Keratinocyte (primary cell): ENCODE measurements at regions not wholly inside any gene's neighbourhood (a gene's known extent, or its start where the extent isn't known, plus 50 kb on each side); places are given as distances from the start of the nearest gene placed in this dataset.

ENCODE experiments used
- DNase-seq: peaks from one replicate; pipeline ENCODE4 v3.0.0-alpha.2; 2011; ENCODE audit warnings: low read depth, missing footprints, low spot score
- FAIRE-seq: peaks from 2 replicates; lab custom pipeline; 2011; peaks lifted over from hg19 to GRCh38; lab: Jason Lieb, UNC
- H2AFZ ChIP-seq: 2 replicates; pipeline ENCODE4 v1.6.0; 2012; ENCODE audit warnings: low read length, control low read depth, inconsistent platforms; ENCODE audit not compliant: control insufficient read depth
- H3K27ac ChIP-seq: 2 replicates; pipeline ENCODE4 v1.5.1; 2011; ENCODE audit warnings: low read length; ENCODE audit not compliant: control insufficient read depth, insufficient read depth
- H3K27me3 ChIP-seq: 3 replicates; pipeline ENCODE4 v1.6.0; 2011; ENCODE audit warnings: low read length; ENCODE audit not compliant: control insufficient read depth, insufficient read depth; ENCODE audit errors: extremely low read depth
- H3K36me3 ChIP-seq, 2 experiments: 2 replicates in 1 of 2; 3 replicates in 1 of 2; pipeline ENCODE4 v1.5.1; 2011; ENCODE audit warnings: low read length in 2 of 2, mild to moderate bottlenecking in 1 of 2; ENCODE audit not compliant: control insufficient read depth in 2 of 2, insufficient read depth in 2 of 2; ENCODE audit errors: extremely low read depth in 1 of 2
- H3K4me1 ChIP-seq: 3 replicates; pipeline ENCODE4 v1.5.1; 2011; ENCODE audit warnings: low read length; ENCODE audit not compliant: control insufficient read depth, insufficient read depth; ENCODE audit errors: extremely low read depth
- H3K4me2 ChIP-seq: 3 replicates; pipeline ENCODE4 v1.6.0; 2011; ENCODE audit warnings: low read depth, low read length; ENCODE audit not compliant: control insufficient read depth, insufficient read depth; ENCODE audit errors: extremely low read depth
- H3K4me3 ChIP-seq, 3 experiments: fragments of 200-600 bp in 1 of 3; sonication (generic) in 1 of 3; 2 replicates in 2 of 3; 3 replicates in 1 of 3; pipeline ENCODE4 v1.5.1; 2011 to 2016; ENCODE audit warnings: low read length in 3 of 3, mild to moderate bottlenecking in 3 of 3, control low read depth in 2 of 3, inconsistent platforms in 1 of 3, low read depth in 1 of 3, mixed read lengths in 1 of 3, mixed run types in 1 of 3, moderate library complexity in 1 of 3; ENCODE audit not compliant: control insufficient read depth in 2 of 3, insufficient read depth in 2 of 3; ENCODE audit errors: extremely low read depth in 1 of 3
- H3K79me2 ChIP-seq: 2 replicates; pipeline ENCODE4 v1.6.0; 2012; ENCODE audit warnings: low read length; ENCODE audit not compliant: control insufficient read depth, insufficient read depth
- H3K9ac ChIP-seq: 3 replicates; pipeline ENCODE4 v1.6.0; 2011; ENCODE audit warnings: low read length; ENCODE audit not compliant: control insufficient read depth, insufficient read depth; ENCODE audit errors: extremely low read depth
- H3K9me1 ChIP-seq: 3 replicates; pipeline ENCODE4 v1.6.0; 2011; ENCODE audit warnings: low read length; ENCODE audit not compliant: control insufficient read depth, insufficient read depth; ENCODE audit errors: extremely low read depth
- H3K9me3 ChIP-seq: 2 replicates; pipeline ENCODE4 v1.5.1; 2012; ENCODE audit warnings: low read depth, low read length; ENCODE audit not compliant: control insufficient read depth
- H4K20me1 ChIP-seq: 3 replicates; pipeline ENCODE4 v1.6.0; 2011; ENCODE audit warnings: low read length; ENCODE audit not compliant: control insufficient read depth, insufficient read depth; ENCODE audit errors: extremely low read depth
- EZH2 ChIP-seq: IDR thresholded peaks from one replicate; pipeline ENCODE4 v1.6.1; 2012; ENCODE audit warnings: inconsistent platforms, mild to moderate bottlenecking, low read length, moderate library complexity
- dilution Hi-C: fragments of 300-500 bp; cut with MboI; formaldehyde crosslinking; loops from one replicate; pipeline ENCODE4 v1.7.0; 2020; ENCODE audit warnings: low sequenced_read_pairs; ENCODE audit not compliant: extremely low pct_ligation_motif_present
- TF ChIP-seq, protein P1 (sequence below), 3 experiments: IDR thresholded peaks in 1 of 3; conservative IDR thresholded peaks in 1 of 3; optimal IDR thresholded peaks in 1 of 3; 2 replicates in 2 of 3; 3 replicates in 1 of 3; pipeline versions ENCODE3 to v1.5.1; 2011; ENCODE audit warnings: low read length in 3 of 3, mild to moderate bottlenecking in 3 of 3, moderate library complexity in 2 of 3, control low read depth in 1 of 3, inconsistent platforms in 1 of 3; ENCODE audit not compliant: insufficient read depth in 2 of 3; ENCODE audit errors: extremely low read depth in 1 of 3

DNA sequence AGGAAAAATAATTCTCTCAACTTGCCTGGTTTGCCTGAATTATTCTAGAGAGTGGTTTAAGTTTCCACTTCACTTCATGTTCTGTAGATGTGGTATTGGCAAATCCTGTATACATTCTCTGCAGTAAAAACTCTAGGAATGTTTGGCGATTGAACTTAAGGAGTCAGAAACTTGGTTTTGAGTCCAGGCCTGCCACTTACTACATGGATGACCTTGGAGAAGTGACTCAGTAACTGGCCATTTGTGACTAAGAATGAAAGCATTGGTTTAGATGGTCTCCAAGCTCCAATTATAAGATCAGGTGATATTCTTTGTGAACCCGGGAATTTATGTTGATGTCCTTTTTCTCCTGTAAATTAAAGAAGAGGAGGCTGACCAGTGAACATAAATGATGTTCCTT, 233.8 kb downstream of the GAS1 start:
- no peak for TF ChIP-seq EZH2
- Histone ChIP-seq H3K9ac (no peak overlapping the region), H3K9me1 (no peaks in the 10 kb centered on the region), H3K9me3 (no peaks in the 10 kb centered on the region), H2AFZ (no peak overlapping the region), H3K27ac (no peak overlapping the region), H3K36me3 (no peaks in the 10 kb centered on the region), H3K27me3 (no peaks in the 10 kb centered on the region), H3K4me1 (no peaks in the 10 kb centered on the region), H3K4me3 (no peak overlapping the region), H3K4me2 (no peak overlapping the region), H3K79me2 (no peaks in the 10 kb centered on the region), H4K20me1 (no peaks in the 10 kb centered on the region)
- DNase-seq (no peak), FAIRE-seq (no peak)
- dilution Hi-C loops = no loop called here

DNA sequence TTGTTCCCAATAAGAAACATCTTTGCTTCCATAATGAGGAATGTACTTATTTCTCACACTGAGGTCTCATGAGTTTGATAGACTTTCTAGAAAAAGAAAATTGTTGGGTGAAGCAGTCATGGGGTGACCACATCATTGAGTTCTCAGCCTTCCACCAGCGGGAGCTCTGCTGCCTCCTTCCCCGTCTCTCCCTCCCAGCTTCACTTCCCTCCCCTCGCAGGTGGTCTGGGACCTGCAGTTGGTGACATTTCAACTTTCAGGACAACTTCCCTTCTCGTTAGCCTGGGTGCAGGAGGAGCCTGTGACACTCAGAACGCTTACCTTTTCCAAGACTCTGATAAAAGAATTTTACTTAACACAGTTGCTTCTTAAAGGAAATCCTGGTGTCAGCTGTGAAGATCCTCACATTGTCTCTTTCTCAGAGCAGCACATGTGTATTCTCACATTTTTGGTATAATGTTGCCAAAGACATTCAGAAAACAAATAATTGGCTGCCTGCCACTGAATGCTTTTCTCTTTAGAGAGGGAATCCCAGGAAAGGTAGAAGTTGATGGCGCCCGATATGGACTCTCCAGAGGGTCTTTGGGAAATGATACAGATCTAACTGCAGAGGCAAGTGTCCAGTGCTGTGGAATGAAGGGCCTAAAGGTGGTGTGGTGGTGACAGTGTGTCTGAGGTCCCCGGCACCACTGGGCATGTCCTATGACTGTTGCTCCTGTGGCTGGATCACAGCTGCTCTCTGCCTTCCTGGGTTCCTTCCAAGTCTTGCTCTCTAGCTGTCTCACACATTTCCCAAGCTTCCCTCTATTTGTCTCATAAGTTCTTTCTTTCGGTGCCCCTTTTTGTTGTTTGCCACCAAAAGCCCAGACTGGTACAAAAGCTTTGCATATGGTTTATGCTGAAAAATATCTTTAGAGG, 238.1 kb downstream of the GAS1 start:
- no peak for DNase-seq
- H3K4me3 ChIP-seq = no peak overlapping the region
- TF ChIP-seq, protein P1, sequence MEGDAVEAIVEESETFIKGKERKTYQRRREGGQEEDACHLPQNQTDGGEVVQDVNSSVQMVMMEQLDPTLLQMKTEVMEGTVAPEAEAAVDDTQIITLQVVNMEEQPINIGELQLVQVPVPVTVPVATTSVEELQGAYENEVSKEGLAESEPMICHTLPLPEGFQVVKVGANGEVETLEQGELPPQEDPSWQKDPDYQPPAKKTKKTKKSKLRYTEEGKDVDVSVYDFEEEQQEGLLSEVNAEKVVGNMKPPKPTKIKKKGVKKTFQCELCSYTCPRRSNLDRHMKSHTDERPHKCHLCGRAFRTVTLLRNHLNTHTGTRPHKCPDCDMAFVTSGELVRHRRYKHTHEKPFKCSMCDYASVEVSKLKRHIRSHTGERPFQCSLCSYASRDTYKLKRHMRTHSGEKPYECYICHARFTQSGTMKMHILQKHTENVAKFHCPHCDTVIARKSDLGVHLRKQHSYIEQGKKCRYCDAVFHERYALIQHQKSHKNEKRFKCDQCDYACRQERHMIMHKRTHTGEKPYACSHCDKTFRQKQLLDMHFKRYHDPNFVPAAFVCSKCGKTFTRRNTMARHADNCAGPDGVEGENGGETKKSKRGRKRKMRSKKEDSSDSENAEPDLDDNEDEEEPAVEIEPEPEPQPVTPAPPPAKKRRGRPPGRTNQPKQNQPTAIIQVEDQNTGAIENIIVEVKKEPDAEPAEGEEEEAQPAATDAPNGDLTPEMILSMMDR (optimal IDR thresholded peaks at IDR 0.05 in 1 of 3, IDR thresholded peaks at IDR 0.05 in 1 of 3, conservative IDR thresholded peaks at IDR 0.05 in 1 of 3; ENCODE audit: extremely low read depth in 1 of 3, insufficient read depth in 2 of 3, low read length in 3 of 3) = no peak
- TF ChIP-seq EZH2 = no peak
- H3K9ac ChIP-seq = no peak overlapping the region
- H3K79me2 ChIP-seq = no peaks in the 10 kb centered on the region
- H3K9me3 ChIP-seq = no peaks in the 10 kb centered on the region
- H3K4me1 ChIP-seq = peaks cover 10% of the 10 kb centered on the region
- no peak overlapping the region for H3K27ac ChIP-seq
- no peak overlapping the region for H3K4me2 ChIP-seq
- H3K36me3 ChIP-seq = no peaks in the 10 kb centered on the region
- no peaks in the 10 kb centered on the region for H3K9me1 ChIP-seq
- dilution Hi-C loops = no loop called here
- H3K27me3 ChIP-seq = no peaks in the 10 kb centered on the region
- H4K20me1 ChIP-seq = no peaks in the 10 kb centered on the region
- no peak overlapping the region for H2AFZ ChIP-seq
- FAIRE-seq = no peak
